AG04449 (cell line): ENCODE measurements at regions not wholly inside any gene's neighbourhood (a gene's known extent, or its start where the extent isn't known, plus 50 kb on each side); places are given as distances from the start of the nearest gene placed in this dataset.
A peak's percentile ranks its signal among the peaks of the same experiment; 100 is the strongest.
"Not testable (repeated sequence)": the region's sequence is repeated elsewhere in the genome, so short reads cannot be mapped to it uniquely, and the experiment has no call there.

Experiments used
- CTCF ChIA-PET: fragments of 350-600 bp; formaldehyde crosslinking; extraction: SDS; loops from one replicate; lab custom pipeline; 2021; ENCODE audit warnings: antibody characterized with exemption; lab: Yijun Ruan, JAX
- POLR2A ChIA-PET: fragments of 400-600, 350-600 bp; formaldehyde crosslinking; extraction: SDS; loops from one replicate; lab custom pipeline; 2020; ENCODE audit warnings: antibody characterized with exemption, inconsistent platforms; lab: Yijun Ruan, JAX
- DNase-seq: peaks from one replicate; pipeline ENCODE4 v3.0.0-alpha.2; 2010; ENCODE audit warnings: low read depth, low spot score
- H3K4me3 ChIP-seq: 2 replicates; pipeline ENCODE4 v1.5.1; 2011; ENCODE audit warnings: low read depth, mild to moderate bottlenecking, control low read depth, low read length
- TF ChIP-seq, protein P1 (sequence below): IDR thresholded peaks from one replicate; pipeline ENCODE4 v1.5.1; 2011; ENCODE audit warnings: mild to moderate bottlenecking, moderate library complexity, low read length, control low read depth, inconsistent platforms; ENCODE audit not compliant: insufficient read depth; ENCODE audit errors: missing control alignments

DNA sequence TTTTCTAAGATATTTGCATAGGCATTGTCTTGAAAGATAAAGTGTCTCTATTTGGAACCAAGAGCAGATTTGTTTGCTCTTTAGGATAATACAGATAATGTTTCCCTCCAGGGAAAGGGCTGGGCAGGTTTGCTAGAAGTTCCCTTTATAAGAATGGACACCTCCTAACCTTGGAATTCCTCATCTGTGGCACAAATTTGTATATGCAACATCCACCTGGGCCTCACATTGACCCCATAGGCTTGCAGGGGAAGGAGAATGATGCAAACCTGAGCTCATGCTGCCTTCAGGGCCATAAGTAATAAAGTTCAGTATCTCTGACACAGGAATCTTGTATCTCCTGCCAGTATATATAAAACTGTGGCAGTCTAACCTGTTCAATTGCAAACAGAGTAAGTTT is 508.4 kb upstream of the MIR17HG start:
- POLR2A ChIA-PET: no interaction called here
- H3K4me3 ChIP-seq: no peak overlapping the region
- DNase-seq: no peak
- CTCF ChIA-PET: no interaction called here
- TF ChIP-seq, protein P1, sequence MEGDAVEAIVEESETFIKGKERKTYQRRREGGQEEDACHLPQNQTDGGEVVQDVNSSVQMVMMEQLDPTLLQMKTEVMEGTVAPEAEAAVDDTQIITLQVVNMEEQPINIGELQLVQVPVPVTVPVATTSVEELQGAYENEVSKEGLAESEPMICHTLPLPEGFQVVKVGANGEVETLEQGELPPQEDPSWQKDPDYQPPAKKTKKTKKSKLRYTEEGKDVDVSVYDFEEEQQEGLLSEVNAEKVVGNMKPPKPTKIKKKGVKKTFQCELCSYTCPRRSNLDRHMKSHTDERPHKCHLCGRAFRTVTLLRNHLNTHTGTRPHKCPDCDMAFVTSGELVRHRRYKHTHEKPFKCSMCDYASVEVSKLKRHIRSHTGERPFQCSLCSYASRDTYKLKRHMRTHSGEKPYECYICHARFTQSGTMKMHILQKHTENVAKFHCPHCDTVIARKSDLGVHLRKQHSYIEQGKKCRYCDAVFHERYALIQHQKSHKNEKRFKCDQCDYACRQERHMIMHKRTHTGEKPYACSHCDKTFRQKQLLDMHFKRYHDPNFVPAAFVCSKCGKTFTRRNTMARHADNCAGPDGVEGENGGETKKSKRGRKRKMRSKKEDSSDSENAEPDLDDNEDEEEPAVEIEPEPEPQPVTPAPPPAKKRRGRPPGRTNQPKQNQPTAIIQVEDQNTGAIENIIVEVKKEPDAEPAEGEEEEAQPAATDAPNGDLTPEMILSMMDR: no peak

DNA sequence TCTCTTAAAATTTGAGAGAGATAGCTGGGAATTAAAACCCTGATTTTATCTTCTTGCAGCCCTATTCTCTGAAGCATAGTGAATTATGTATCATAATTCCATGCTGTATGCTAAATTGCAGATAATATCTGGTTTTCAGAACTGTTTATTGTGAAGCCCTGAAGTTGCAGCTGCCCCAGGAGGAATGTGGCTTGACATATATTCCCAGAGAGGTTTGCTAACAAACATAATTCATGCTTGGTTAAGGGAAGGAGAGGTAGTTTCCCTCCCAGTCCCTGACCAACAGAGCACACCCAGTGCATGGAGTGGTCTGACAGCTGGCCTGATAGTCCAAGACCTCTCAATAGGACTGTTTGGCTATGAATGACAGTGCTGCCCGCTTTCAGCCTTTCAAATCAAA is 500.6 kb upstream of the MIR17HG start:
- no peak overlapping the region for H3K4me3 ChIP-seq
- no peak for DNase-seq
- CTCF ChIA-PET: no interaction called here
- POLR2A ChIA-PET: no interaction called here
- TF ChIP-seq, protein P1: no peak

DNA sequence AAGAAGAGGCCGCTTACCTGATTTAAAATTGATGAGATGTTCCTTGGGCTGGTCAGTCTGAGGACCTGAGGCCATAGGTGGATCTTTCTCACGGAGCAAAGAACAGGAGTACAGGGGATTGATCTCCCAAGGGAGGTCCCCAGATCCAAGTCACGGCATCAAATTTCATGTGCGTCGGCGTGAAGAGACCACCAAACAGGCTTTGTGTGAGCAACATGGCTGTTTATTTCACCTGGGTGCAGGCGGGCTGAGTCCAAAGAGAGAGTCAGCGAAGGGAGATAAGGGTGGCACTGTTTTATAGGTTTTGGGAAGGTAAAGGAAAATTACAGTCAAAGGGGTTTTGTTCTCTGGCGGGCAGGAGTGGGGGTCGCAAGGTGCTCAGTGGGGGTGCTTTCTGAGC is 493.8 kb upstream of the MIR17HG start:
- H3K4me3 ChIP-seq, DNase-seq, CTCF ChIA-PET, POLR2A ChIA-PET: not testable (repeated sequence)

DNA sequence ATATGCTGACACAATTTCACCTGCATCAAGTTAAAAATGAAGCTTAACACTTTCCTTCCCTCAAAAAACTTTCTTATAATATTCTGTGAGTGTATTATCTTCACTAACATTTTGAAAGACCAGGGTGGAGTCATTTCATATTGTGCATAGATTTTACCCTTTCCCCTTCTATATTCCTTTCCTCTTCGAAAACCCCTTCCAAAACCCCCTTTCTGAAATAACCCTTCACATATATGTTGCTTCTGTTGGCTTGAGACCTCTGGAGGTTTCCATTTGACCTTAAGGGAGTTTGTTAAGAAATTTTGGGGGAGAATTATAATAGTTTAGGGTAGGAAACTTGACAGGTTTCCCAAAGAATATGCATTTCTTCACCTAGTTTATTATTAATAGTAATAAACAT is 489.6 kb upstream of the MIR17HG start:
- POLR2A ChIA-PET: no interaction called here
- no peak overlapping the region for H3K4me3 ChIP-seq
- DNase-seq: no peak
- TF ChIP-seq, protein P1: no peak
- CTCF ChIA-PET: interaction anchor here (1.9 kb wide), 1 partner anchor 9 kb away, joined by 8 read pairs; no protein-coding TSS in a partner anchor

DNA sequence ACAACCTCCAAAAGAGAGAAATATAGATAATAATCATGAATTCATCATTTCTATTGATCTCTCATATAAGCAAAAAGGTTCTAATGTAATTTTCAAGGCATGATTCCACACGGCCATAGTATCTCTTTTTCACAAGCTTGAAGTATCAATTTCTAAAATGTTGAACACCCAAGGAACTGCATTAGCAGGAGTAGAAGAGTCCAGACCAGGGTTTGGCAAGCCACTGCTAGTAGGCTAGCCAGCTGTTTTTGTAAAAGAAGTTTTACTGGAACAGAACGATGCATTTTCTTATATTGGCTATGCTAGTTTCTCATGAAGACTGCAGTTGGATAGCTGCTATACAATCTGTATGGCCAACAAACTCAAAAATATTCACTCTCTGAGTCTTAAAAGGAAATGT is 481.5 kb upstream of the MIR17HG start:
- DNase-seq: no peak
- CTCF ChIA-PET: interaction anchor here (1.4 to 1.9 kb wide), 2 partner anchors 9 to 1417 kb away, joined by 3 to 8 read pairs; no protein-coding TSS in a partner anchor
- H3K4me3 ChIP-seq: no peak overlapping the region
- TF ChIP-seq, protein P1: no peak
- POLR2A ChIA-PET: no interaction called here

DNA sequence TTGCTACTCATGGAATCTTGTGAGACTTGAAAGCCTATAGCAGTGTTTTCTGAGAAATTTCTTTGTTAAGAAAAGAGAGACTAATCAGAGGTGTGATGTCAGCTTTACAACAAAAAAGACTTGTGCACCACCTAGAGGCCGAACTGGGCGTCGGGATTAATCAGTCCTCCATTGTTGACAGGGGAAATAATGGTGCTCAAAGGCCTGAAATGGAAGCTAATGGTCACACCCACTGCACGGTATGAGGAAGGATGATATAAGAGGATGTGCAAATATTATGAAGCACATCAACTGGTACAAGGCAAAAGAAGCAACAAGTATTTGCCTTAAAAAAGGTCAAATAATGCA is 480.2 kb upstream of the MIR17HG start:
- ChIA-PET POLR2A (no interaction called here), CTCF (interaction anchor here (1.4 to 1.9 kb wide), 2 partner anchors 10 to 1418 kb away, joined by 3 to 8 read pairs; no protein-coding TSS in a partner anchor)
- no peak overlapping the region for H3K4me3 ChIP-seq
- DNase-seq: no peak
- TF ChIP-seq, protein P1: peak; percentile 46

DNA sequence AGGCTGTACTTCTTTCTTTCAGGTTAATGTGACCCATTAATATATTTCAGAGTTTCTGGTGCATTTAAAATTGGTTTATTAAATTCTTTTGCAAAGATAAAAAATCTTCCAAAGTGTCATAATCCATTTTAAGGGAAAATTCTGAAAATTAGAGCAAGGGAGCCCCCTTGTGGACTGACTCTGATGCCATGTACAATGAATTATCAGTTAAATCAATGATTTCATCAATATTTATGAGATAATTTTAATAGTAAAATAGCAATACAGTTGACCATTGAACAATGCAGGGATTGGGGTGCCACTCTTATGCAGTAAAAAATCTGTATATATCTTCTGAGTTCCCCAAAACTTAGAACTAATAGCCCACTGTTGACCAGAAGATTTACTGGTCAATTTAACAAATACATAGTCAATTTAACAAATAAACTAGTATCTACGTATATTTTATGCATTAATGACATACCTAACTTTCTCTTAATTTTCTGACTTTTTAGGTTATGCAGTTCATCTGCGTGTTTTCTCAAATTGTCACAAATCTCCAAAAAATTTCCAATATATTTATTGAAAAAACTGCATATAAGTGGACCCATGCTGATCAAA is 479.1 kb upstream of the MIR17HG start:
- no peak for DNase-seq
- TF ChIP-seq, protein P1: peak; percentile 17
- no peak overlapping the region for H3K4me3 ChIP-seq
- ChIA-PET POLR2A (no interaction called here), CTCF (no interaction called here)
